Inflammatory macrophage (primary cell): ENCODE measurements at regions not wholly inside any gene's neighbourhood (a gene's known extent, or its start where the extent isn't known, plus 50 kb on each side); places are given as distances from the start of the nearest gene placed in this dataset.
"Not testable (repeated sequence)": the region's sequence is repeated elsewhere in the genome, so short reads cannot be mapped to it uniquely, and the experiment has no call there.

Experiments
- DNase-seq, 2 donors: peaks; one replicate each; pipeline ENCODE4 v3.0.0-alpha.2; 2020 to 2022

- DNase-seq: no peak
Observed at GRCh38 chr18:38297910-38298309, 732.3 kb upstream of the CELF4 start.

DNA sequence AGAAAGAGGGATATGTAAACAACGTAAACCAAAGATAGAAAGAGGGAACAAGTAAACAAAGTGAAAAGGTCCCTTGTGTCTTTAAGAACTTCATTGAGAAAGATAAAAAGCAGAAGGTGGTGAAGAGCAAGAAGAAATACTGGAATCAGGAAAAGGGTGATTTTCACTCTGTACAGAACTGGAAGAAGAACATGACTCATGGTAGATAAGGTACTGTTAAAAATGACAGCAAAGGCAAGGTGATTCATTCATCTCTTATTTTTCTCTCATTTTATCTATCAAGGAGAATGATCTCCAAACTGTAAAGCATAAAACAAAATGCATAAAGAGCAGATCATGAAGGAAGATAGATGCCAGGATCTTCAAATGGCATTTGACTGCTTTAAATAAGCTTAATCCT lies 724.6 kb upstream of the CELF4 start:
- DNase-seq: no peak

GRCh38 chr18:38284972-38285371 lies 719.4 kb upstream of the CELF4 start:
- no peak for DNase-seq

GRCh38 chr18:38263066-38263465 lies 697.5 kb upstream of the CELF4 start:
- DNase-seq: no peak

GRCh38 chr18:38262661-38263060 lies 697.1 kb upstream of the CELF4 start:
- no peak for DNase-seq

DNA sequence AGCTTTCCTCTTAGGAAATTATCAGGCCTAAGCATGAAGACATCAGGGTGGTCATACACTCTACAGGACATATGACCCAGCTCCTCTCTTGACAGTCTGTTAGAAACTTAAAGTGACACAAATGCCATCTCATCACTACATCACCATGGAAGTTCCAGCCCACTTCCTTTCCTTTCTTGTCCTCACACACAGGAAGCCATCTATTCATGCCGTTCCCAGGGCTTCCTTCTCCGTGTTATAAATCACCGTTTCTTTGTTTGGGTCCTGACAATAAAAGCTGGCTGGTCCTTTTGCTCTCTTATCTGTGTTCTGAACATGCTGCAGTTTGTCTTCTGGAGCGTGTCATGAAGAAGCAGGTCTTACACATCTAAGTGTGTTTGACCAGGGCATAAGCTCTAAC lies 692.1 kb upstream of the CELF4 start:
- DNase-seq: no peak

DNA sequence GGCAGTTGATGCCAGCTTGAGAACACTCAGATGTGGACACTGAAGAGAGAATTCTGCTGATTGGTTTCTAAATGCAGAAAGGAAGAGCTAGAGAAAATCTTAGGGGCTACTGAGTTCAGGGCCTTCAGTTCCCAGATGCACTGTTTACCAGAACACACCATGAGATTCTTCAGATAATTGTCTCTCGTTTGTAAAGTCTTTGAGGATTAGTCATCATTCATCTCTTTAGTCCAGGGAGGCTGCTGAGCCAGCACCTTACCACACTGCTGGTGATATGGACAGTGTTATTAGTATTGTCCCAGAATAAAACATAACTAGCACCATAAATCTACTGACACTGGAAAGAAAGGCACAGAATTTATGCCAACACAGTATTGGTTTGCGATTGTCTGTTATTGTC lies 690.8 kb upstream of the CELF4 start:
- DNase-seq: no peak

GRCh38 chr18:38250971-38251370 lies 685.4 kb upstream of the CELF4 start:
- no peak for DNase-seq

DNA sequence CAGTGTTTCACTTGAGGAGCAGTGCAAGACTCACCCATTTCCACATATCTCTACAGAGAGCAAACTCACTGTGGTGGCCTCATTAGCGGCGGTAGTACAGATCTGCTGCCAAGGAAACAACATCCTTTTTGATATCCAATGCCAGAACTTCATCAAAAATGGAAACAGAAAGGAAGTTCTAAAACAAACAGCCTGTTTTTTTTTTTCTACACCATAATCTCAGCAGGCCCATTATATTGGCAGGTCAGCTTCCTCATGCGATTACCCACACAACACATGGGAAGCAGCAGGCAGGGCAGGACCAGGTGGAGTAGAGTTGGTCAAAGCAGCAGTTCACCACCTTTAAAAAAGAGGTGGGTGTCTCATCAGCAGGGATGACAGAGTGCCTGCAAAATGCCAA lies 678.9 kb upstream of the CELF4 start:
- no peak for DNase-seq

GRCh38 chr18:38243291-38243690 lies 677.7 kb upstream of the CELF4 start:
- no peak for DNase-seq

DNA sequence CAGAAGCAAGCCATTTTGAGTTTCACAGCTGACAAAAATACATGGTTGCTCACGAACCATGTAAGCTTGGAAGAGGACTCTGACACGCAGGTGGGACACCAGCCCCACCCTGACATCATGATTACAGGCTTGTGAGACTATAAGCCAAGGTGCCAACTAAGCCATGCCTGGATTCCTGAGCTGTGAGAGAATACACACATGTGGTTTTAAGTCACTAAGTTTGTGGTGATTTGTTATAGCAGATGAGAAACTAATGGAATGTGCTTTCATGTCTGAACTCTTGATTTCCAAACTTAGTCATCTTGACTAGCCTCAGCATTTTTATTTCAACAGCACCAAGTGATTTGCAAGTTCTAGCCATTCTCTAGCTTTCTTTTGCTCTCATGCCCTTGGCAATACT lies 676.1 kb upstream of the CELF4 start:
- DNase-seq: no peak

DNA sequence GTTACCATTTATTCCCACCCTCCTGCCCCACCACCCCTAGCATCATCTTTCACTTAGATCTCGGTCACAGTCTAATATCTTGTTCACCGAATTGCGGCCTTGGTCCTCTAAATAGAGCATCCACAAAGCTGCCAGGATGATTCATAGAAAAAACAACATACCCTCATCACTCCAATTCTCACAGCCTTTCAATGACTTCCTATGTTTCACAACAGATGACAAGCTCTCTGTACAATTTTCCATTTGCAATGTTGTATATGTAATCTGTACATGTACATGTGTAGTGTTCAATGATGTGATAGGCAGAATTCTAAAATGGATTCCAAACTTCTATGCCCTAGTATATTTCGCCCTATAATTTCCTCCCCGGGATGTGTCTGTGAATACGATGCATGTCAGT lies 675.6 kb upstream of the CELF4 start:
- DNase-seq: no peak

DNA sequence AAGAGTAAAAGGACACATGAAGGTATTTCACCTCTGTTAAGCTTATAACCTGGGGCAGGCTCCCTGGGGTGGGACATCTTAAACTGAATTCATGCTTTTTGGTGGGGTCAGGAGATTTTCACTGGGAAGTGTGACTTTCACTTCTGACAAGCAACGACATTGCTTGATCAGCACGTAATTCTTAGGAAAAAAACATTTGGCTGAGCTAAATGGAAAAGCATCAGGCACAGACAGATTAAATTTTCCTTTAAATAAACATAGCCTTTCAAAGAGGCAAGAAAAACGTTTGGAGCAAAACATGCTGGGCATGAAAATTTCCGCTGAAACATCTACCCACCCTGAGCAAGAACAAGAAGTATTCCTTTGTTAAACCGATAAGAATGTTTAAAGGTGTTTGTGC lies 674.0 kb upstream of the CELF4 start:
- DNase-seq: no peak

DNA sequence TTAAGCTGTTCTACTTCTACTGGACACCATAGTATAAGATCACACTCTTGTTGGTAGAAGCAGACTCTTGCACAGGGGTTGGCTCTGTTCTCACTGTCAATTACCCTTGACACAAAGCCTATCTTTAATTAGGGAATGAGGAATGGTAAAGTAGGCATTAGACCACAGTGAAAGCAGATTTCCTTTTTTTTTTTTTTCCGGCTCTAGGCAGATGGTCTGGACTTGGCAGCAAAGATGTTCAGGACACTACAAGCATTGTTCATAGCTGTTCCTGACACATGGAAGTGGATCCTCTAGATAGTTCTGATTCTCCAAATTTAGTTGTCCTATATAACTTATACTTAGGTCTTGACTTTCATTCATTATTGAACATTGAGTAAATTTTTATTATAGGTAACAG lies 672.2 kb upstream of the CELF4 start:
- no peak for DNase-seq

DNA sequence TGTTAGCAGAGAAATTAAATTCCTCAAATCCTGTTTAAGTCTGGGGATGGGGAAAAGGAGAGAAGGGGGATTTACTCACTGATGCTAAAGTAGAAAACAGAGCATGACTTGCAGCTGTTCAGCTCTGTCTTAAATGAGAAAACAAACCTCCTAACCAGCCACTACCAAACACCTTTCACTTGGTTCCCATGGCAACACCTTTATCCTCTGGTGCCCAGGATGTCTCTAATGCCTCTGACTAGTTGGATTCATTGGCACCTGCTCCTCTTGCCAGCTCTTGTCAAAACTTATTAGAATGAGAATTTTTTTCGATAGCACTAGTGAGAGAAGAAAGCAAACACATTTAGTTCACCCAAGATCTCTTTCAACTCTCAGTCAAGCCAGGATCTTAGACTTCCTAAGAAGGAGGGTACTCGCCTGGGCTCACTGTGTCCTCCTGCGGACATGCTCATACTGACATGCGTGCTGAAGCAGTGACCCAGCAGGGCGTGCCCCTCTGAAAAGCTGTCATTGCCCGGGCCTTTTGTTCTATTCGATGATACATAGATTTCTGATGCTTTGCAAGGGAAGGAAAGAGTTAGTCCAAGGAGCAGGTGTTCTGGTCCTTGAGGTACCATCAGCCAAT lies 656.0 kb upstream of the CELF4 start:
- DNase-seq: no peak

DNA sequence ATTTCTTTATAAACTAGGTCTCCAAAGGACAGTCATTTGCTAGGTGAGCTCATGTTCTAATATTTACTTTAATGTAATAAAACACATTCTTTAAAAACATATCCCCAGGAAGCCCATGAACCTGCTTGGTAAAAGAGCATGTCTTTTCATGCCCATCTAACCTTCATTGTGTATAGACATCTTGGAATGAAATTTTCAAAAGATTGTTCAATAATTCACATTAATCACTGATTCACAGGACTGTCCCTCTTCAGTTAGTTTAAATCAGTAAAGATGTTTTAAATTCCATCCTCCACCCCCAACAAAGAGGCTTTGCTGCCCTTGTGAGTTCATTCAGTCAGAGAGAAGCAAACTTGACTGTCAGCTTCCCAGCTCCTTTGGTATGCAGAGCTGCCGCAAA lies 633.4 kb upstream of the CELF4 start:
- DNase-seq: no peak

GRCh38 chr18:38198526-38198925 lies 632.9 kb upstream of the CELF4 start:
- no peak for DNase-seq

- no peak for DNase-seq
Observed at GRCh38 chr18:38186491-38186890, 620.9 kb upstream of the CELF4 start.

DNA sequence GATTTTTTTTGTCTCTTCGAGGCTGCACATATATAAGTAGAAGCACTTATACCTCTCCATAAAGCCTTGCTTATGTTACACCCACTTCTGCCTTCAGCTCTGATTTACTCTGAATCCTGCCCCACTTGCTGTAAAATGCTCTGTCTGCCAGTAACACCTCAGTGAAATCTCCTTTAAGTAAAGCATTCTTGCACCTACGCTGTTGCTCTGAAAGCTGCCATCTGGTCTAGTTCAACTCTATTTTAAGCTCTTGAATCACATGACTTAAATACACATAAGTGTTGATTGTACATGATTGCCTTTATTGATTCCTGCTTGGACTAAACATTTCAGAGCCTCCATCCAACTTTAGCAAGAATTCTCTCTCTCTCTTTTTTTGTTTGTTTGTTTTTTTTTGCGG lies 609.0 kb upstream of the CELF4 start:
- DNase-seq: no peak

GRCh38 chr18:38174173-38174572 lies 608.6 kb upstream of the CELF4 start:
- no peak for DNase-seq

DNA sequence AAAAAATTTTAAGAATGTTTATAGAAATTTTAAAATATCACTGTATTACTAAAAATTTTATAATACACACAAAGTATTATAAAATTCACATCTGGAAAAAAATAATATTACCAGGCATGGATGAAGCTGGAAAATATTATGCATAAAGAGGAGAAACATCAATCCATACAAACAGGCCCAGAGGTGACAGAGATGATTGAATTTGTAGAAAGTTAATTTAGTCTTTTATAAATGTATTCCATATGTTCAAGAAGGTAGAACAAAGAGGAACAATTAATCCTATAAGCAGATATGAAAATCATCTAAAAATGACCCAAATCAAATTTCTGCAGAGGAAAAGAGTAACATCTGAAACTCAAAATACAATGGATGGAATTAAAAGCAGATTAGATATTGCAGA lies 605.2 kb upstream of the CELF4 start:
- no peak for DNase-seq

GRCh38 chr18:38167623-38168022 lies 602.0 kb upstream of the CELF4 start:
- no peak for DNase-seq

- DNase-seq: not testable (repeated sequence)
Observed at GRCh38 chr18:38153116-38153515, 587.5 kb upstream of the CELF4 start.

DNA sequence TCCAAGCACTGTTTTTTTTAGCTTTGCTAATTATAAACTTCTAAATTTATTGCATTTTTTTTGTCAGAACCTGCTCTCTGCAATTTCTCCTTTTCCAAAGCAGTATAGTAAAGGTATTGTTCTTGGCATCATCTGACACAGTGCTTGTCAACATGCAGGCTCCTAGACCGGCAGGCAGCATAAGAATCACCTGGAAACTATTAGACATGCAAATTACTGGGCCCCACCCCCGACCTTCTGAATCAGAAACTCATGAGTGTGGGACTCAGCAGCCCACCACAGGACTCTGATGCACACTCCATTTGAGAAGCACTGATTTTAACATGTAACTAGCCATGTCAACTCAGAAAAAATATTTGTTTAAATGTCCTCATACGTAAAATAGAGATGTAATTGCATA lies 551.1 kb upstream of the CELF4 start:
- DNase-seq: no peak

GRCh38 chr18:38115201-38115600 lies 549.6 kb upstream of the CELF4 start:
- DNase-seq: no peak

GRCh38 chr18:38087538-38087937 lies 521.9 kb upstream of the CELF4 start:
- DNase-seq: no peak
